DOHH2 (cell line): ENCODE measurements at regions not wholly inside any gene's neighbourhood (a gene's known extent, or its start where the extent isn't known, plus 50 kb on each side); places are given as distances from the start of the nearest gene placed in this dataset.
"Not testable (repeated sequence)": the region's sequence is repeated elsewhere in the genome, so short reads cannot be mapped to it uniquely, and the experiment has no call there.

Source experiments
- H3F3A ChIP-seq: fragments of 200-600 bp; sonication (generic), shearing (Covaris generic); 2 replicates; pipeline ENCODE4 v1.6.0; 2016; ENCODE audit warnings: antibody characterized with exemption, mild to moderate bottlenecking; ENCODE audit not compliant: control insufficient read depth, insufficient read depth
- H3K27ac ChIP-seq: fragments of 200-600 bp; sonication (generic); 2 replicates; pipeline ENCODE4 v1.5.1; 2014; ENCODE audit warnings: low read depth, mild to moderate bottlenecking, low read length, moderate library complexity
- H3K27me3 ChIP-seq: fragments of 200-600 bp; sonication (generic); 2 replicates; pipeline ENCODE4 v1.6.1; 2014; ENCODE audit warnings: mild to moderate bottlenecking, low read length, mixed read lengths; ENCODE audit not compliant: control insufficient read depth
- H3K36me3 ChIP-seq: fragments of 200-600 bp; sonication (generic); 2 replicates; pipeline ENCODE4 v1.6.1; 2014; ENCODE audit warnings: mild to moderate bottlenecking, low read length, moderate library complexity, mixed read lengths; ENCODE audit not compliant: control insufficient read depth
- H3K4me1 ChIP-seq: fragments of 200-600 bp; sonication (generic); 2 replicates; pipeline ENCODE4 v1.6.1; 2014; ENCODE audit warnings: mild to moderate bottlenecking, low read length, mixed read lengths; ENCODE audit not compliant: control insufficient read depth
- H3K4me2 ChIP-seq: fragments of 200-600 bp; sonication (generic); 2 replicates; pipeline ENCODE4 v1.6.0; 2014; ENCODE audit warnings: mild to moderate bottlenecking, low read length, moderate library complexity
- H3K4me3 ChIP-seq: fragments of 200-600 bp; sonication (generic); 2 replicates; pipeline ENCODE4 v1.5.1; 2014; ENCODE audit warnings: mild to moderate bottlenecking, low read length, mixed read lengths
- H3K79me2 ChIP-seq: fragments of 200-600 bp; sonication (generic); 2 replicates; pipeline ENCODE4 v1.6.1; 2014; ENCODE audit warnings: mild to moderate bottlenecking, low read length, mixed read lengths; ENCODE audit not compliant: control insufficient read depth
- H3K9me2 ChIP-seq: fragments of 200-600 bp; sonication (generic); replicated peaks from 2 replicates; pipeline ENCODE4 v1.6.1; 2014; ENCODE audit warnings: mild to moderate bottlenecking, low read length, mixed read lengths; ENCODE audit not compliant: control insufficient read depth
- H3K9me3 ChIP-seq: fragments of 200-600 bp; sonication (generic); 2 replicates; pipeline ENCODE4 v1.6.1; 2014; ENCODE audit warnings: antibody characterized with exemption, low read length, mixed read lengths; ENCODE audit not compliant: control insufficient read depth, insufficient read depth
- H4K20me1 ChIP-seq: fragments of 200-600 bp; sonication (generic); 2 replicates; pipeline ENCODE4 v1.6.0; 2014; ENCODE audit warnings: low read depth, mild to moderate bottlenecking, antibody characterized with exemption, low read length, moderate library complexity; ENCODE audit not compliant: control insufficient read depth, insufficient read depth
- CTCF ChIP-seq: fragments of 200-600 bp; sonication (generic); IDR thresholded peaks from one replicate; pipeline ENCODE4 v1.5.1; 2014; ENCODE audit warnings: antibody characterized with exemption, mild to moderate bottlenecking, low read depth, low read length; ENCODE audit not compliant: poor library complexity, severe bottlenecking
- EZH2phosphoT487 ChIP-seq: fragments of 200-600 bp; sonication (generic); IDR thresholded peaks from 2 replicates; pipeline ENCODE4 v1.6.1; 2017; ENCODE audit warnings: borderline replicate concordance, mild to moderate bottlenecking, antibody characterized with exemption, low read length, moderate library complexity, mixed read lengths

GRCh38 chr5:152601806-152602732, 197.0 kb upstream of the NMUR2 start:
- H3K4me2 ChIP-seq: no peak overlapping the region
- TF ChIP-seq CTCF: no peak
- TF ChIP-seq EZH2phosphoT487: no peak

GRCh38 chr5:152606050-152606449, 201.0 kb upstream of the NMUR2 start:
- H3K9me3 ChIP-seq, H3K27ac ChIP-seq, H3K4me2 ChIP-seq, H3K9me2 ChIP-seq, H3K4me3 ChIP-seq, H3K27me3 ChIP-seq, H3K4me1 ChIP-seq, H3F3A ChIP-seq, H4K20me1 ChIP-seq, H3K79me2 ChIP-seq, H3K36me3 ChIP-seq: not testable (repeated sequence)

More at GRCh38 chr5:152601806-152602732, 197.0 kb upstream of the NMUR2 start:
- Histone ChIP-seq H3F3A (no peaks in the 10 kb centered on the region), H3K79me2 (no peaks in the 10 kb centered on the region), H3K27ac (no peak overlapping the region), H3K4me1 (no peaks in the 10 kb centered on the region), H3K9me2 (no peaks in the 10 kb centered on the region), H3K4me3 (no peak overlapping the region), H3K27me3 (no peaks in the 10 kb centered on the region), H3K36me3 (no peaks in the 10 kb centered on the region), H3K9me3 (no peaks in the 10 kb centered on the region), H4K20me1 (no peaks in the 10 kb centered on the region)

DNA sequence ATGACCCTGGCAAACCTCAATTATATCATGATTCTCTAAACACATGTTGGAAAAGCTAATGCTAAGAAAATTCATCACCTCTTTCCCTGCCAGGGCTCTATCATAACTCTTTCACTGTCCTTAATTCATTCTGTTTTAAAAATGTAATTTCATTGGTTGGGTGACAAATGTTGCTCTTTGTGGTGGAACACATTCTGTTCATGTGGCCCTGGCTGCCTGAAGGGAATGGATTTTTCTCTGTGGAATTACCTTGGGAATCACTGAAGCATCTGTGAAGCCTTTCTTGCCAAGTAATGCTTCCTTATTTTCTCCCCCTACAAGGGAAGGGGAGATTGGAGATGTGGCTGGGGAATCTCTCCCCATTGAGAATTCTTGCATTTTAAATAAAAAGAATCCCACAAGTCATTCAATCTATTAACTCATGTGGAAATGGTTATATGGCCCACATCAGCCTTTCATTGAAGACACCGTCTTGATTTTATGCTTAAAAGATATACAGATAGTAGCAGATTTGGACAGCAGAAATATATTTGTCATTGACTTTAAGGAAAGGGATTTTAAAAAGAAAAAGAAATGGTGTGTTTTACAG, 201.8 kb upstream of the NMUR2 start:
- Histone ChIP-seq H3K4me3 (no peak overlapping the region), H4K20me1 (no peaks in the 10 kb centered on the region), H3K4me1 (no peaks in the 10 kb centered on the region), H3K9me3 (no peaks in the 10 kb centered on the region), H3K27me3 (no peaks in the 10 kb centered on the region), H3K27ac (no peak overlapping the region), H3K4me2 (no peak overlapping the region), H3K9me2 (no peaks in the 10 kb centered on the region), H3K79me2 (no peaks in the 10 kb centered on the region), H3F3A (no peaks in the 10 kb centered on the region), H3K36me3 (no peaks in the 10 kb centered on the region)
- TF ChIP-seq EZH2phosphoT487 (no peak), CTCF (no peak)
